ENCODE measurements at regions not wholly inside any gene's neighbourhood (a gene's known extent, or its start where the extent isn't known, plus 50 kb on each side); places are given as distances from the start of the nearest gene placed in this dataset.
"Not testable (repeated sequence)": the region's sequence is repeated elsewhere in the genome, so short reads cannot be mapped to it uniquely, and the experiment has no call there.

- DNase-seq (ENCODE audit: low read depth) = peak; percentile 92
Observed at GRCh38 chr10:42367532-42368230, 270.7 kb downstream of the ZNF33B start.

GRCh38 chr10:42351745-42352144 is 286.6 kb downstream of the ZNF33B start:
- DNase-seq (ENCODE audit: low read depth) = no peak

- DNase-seq (ENCODE audit: low read depth) = not testable (repeated sequence)
Observed at GRCh38 chr10:42336593-42337337, 301.6 kb downstream of the ZNF33B start.

- DNase-seq (ENCODE audit: low read depth) = not testable (repeated sequence)
Observed at GRCh38 chr10:42335653-42336296, 302.6 kb downstream of the ZNF33B start.

- no peak for DNase-seq (ENCODE audit: low read depth)
Observed at GRCh38 chr10:42304341-42304740, 334.0 kb downstream of the ZNF33B start.

- not testable (repeated sequence) for DNase-seq (ENCODE audit: low read depth)
Observed at GRCh38 chr10:42281896-42282295, 356.5 kb downstream of the ZNF33B start.

- not testable (repeated sequence) for DNase-seq (ENCODE audit: low read depth)
Observed at GRCh38 chr10:42269788-42270187, 368.6 kb downstream of the ZNF33B start.

- DNase-seq (ENCODE audit: low read depth) = not testable (repeated sequence)
Observed at GRCh38 chr10:42263259-42263658, 375.1 kb downstream of the ZNF33B start.

GRCh38 chr10:42243002-42243401 is 395.4 kb downstream of the ZNF33B start:
- DNase-seq (ENCODE audit: low read depth) = not testable (repeated sequence)

GRCh38 chr10:42242135-42242805 is 396.1 kb downstream of the ZNF33B start:
- no peak for DNase-seq (ENCODE audit: low read depth)

GRCh38 chr10:42236401-42236800 is 402.0 kb downstream of the ZNF33B start:
- not testable (repeated sequence) for DNase-seq (ENCODE audit: low read depth)

- not testable (repeated sequence) for DNase-seq (ENCODE audit: low read depth)
Observed at GRCh38 chr10:42235736-42236135, 402.6 kb downstream of the ZNF33B start.

GRCh38 chr10:42235241-42235640 is 403.1 kb downstream of the ZNF33B start:
- DNase-seq (ENCODE audit: low read depth) = not testable (repeated sequence)

- not testable (repeated sequence) for DNase-seq (ENCODE audit: low read depth)
Observed at GRCh38 chr10:42234506-42234905, 403.9 kb downstream of the ZNF33B start.

GRCh38 chr10:42233461-42234206 is 404.7 kb downstream of the ZNF33B start:
- DNase-seq (ENCODE audit: low read depth) = not testable (repeated sequence)

GRCh38 chr10:42232955-42233354 is 405.4 kb downstream of the ZNF33B start:
- not testable (repeated sequence) for DNase-seq (ENCODE audit: low read depth)

- DNase-seq (ENCODE audit: low read depth) = not testable (repeated sequence)
Observed at GRCh38 chr10:42230812-42231211, 407.6 kb downstream of the ZNF33B start.

- DNase-seq (ENCODE audit: low read depth) = not testable (repeated sequence)
Observed at GRCh38 chr10:42230115-42230514, 408.3 kb downstream of the ZNF33B start.

GRCh38 chr10:42227859-42228258 is 410.5 kb downstream of the ZNF33B start:
- DNase-seq (ENCODE audit: low read depth) = not testable (repeated sequence)

GRCh38 chr10:42193588-42193987 is 444.8 kb downstream of the ZNF33B start:
- DNase-seq (ENCODE audit: low read depth) = not testable (repeated sequence)

GRCh38 chr10:42192450-42192849 is 445.9 kb downstream of the ZNF33B start:
- DNase-seq (ENCODE audit: low read depth) = not testable (repeated sequence)

Measured in Daoy (cell line).